Lower leg skin (tissue), 3 donors: ENCODE measurements at regions not wholly inside any gene's neighbourhood (a gene's known extent, or its start where the extent isn't known, plus 50 kb on each side); places are given as distances from the start of the nearest gene placed in this dataset.

Experiments used
- POLR2A ChIP-seq, 2 donors: fragments of 450-650 bp; IDR thresholded peaks; one replicate each; pipeline ENCODE4 v1.6.1; 2016 to 2017; ENCODE audit warnings: antibody characterized with exemption in 2 of 2, mild to moderate bottlenecking in 1 of 2, moderate library complexity in 1 of 2
- TF ChIP-seq, protein P1 (sequence below), 3 donors: fragments of 450-650 bp; IDR thresholded peaks; one replicate each; pipeline ENCODE4 v1.5.1; 2016; ENCODE audit warnings: antibody characterized with exemption in 3 of 3, mild to moderate bottlenecking in 3 of 3, moderate library complexity in 2 of 3

DNA sequence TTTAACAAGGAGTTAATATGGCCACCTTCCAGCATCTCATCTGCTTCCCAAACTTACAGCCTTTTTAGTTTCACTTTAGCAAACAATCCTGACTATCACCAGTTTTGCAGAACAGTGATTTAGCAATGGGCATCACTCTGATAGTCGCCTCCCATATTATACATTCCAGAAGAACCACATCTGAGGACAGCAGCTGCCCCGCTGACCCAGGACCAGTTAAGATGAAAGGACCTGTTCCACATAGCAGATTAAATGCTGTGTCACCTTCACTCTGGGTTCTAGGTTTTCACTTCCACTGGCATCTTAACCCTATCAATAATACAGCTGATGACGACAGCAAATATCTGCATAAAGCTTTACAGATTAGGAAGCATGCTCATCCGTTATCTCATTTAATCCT lies 99.8 kb downstream of the TRIM69 start:
- TF ChIP-seq, protein P1, sequence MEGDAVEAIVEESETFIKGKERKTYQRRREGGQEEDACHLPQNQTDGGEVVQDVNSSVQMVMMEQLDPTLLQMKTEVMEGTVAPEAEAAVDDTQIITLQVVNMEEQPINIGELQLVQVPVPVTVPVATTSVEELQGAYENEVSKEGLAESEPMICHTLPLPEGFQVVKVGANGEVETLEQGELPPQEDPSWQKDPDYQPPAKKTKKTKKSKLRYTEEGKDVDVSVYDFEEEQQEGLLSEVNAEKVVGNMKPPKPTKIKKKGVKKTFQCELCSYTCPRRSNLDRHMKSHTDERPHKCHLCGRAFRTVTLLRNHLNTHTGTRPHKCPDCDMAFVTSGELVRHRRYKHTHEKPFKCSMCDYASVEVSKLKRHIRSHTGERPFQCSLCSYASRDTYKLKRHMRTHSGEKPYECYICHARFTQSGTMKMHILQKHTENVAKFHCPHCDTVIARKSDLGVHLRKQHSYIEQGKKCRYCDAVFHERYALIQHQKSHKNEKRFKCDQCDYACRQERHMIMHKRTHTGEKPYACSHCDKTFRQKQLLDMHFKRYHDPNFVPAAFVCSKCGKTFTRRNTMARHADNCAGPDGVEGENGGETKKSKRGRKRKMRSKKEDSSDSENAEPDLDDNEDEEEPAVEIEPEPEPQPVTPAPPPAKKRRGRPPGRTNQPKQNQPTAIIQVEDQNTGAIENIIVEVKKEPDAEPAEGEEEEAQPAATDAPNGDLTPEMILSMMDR (IDR thresholded peaks at IDR 0.05) = no peak
- no peak for TF ChIP-seq POLR2A (IDR thresholded peaks at IDR 0.05)
